Activated T-cell treated with anti-CD3 and anti-CD28 coated beads for 1 hour (primary cell): ENCODE measurements at regions not wholly inside any gene's neighbourhood (a gene's known extent, or its start where the extent isn't known, plus 50 kb on each side); places are given as distances from the start of the nearest gene placed in this dataset.
"Not testable (repeated sequence)": the region's sequence is repeated elsewhere in the genome, so short reads cannot be mapped to it uniquely, and the experiment has no call there.

ENCODE experiments used
- DNase-seq: peaks from one replicate; pipeline ENCODE4 v3.0.0-alpha.2; 2020; ENCODE audit warnings: low read depth

- no peak for DNase-seq
Observed at GRCh38 chr6:139960671-139961070, 586.2 kb upstream of the CITED2 start.

- DNase-seq = no peak
Observed at GRCh38 chr6:139955366-139956155, 581.1 kb upstream of the CITED2 start.

GRCh38 chr6:139954463-139955071, 580.1 kb upstream of the CITED2 start:
- no peak for DNase-seq

- not testable (repeated sequence) for DNase-seq
Observed at GRCh38 chr6:139953780-139954179, 579.3 kb upstream of the CITED2 start.

- no peak for DNase-seq
Observed at GRCh38 chr6:139951172-139951571, 576.7 kb upstream of the CITED2 start.

GRCh38 chr6:139944976-139945375, 570.5 kb upstream of the CITED2 start:
- DNase-seq = no peak

- DNase-seq = no peak
Observed at GRCh38 chr6:139944131-139944530, 569.7 kb upstream of the CITED2 start.

GRCh38 chr6:139943391-139943790, 568.9 kb upstream of the CITED2 start:
- no peak for DNase-seq

GRCh38 chr6:139942331-139942730, 567.9 kb upstream of the CITED2 start:
- no peak for DNase-seq

GRCh38 chr6:139941826-139942225, 567.4 kb upstream of the CITED2 start:
- no peak for DNase-seq

GRCh38 chr6:139940741-139941729, 566.6 kb upstream of the CITED2 start:
- no peak for DNase-seq

GRCh38 chr6:139939189-139939979, 564.9 kb upstream of the CITED2 start:
- DNase-seq = no peak

GRCh38 chr6:139932671-139933070, 558.2 kb upstream of the CITED2 start:
- DNase-seq = no peak

GRCh38 chr6:139931747-139932146, 557.3 kb upstream of the CITED2 start:
- no peak for DNase-seq

- no peak for DNase-seq
Observed at GRCh38 chr6:139927742-139928305, 553.4 kb upstream of the CITED2 start.

- DNase-seq = no peak
Observed at GRCh38 chr6:139927236-139927635, 552.8 kb upstream of the CITED2 start.

GRCh38 chr6:139926711-139927110, 552.3 kb upstream of the CITED2 start:
- no peak for DNase-seq

- DNase-seq = no peak
Observed at GRCh38 chr6:139925894-139926641, 551.6 kb upstream of the CITED2 start.

GRCh38 chr6:139923964-139924475, 549.6 kb upstream of the CITED2 start:
- no peak for DNase-seq

GRCh38 chr6:139922236-139922635, 547.8 kb upstream of the CITED2 start:
- DNase-seq = no peak

GRCh38 chr6:139920776-139921100, 546.3 kb upstream of the CITED2 start:
- no peak for DNase-seq
